GM12891 (cell line): ENCODE measurements at regions not wholly inside any gene's neighbourhood (a gene's known extent, or its start where the extent isn't known, plus 50 kb on each side); places are given as distances from the start of the nearest gene placed in this dataset.

Source experiments
- POLR2A ChIP-seq: IDR thresholded peaks from 2 replicates; pipeline ENCODE4 v1.6.1; 2011; ENCODE audit warnings: low read depth, low read length, control low read depth
- POLR2AphosphoS5 ChIP-seq: IDR thresholded peaks from 2 replicates; pipeline ENCODE4 v1.6.1; 2011; ENCODE audit warnings: low read depth, low read length, control low read depth
- POU2F2 ChIP-seq: IDR thresholded peaks from 2 replicates; pipeline ENCODE4 v1.6.1; 2011; ENCODE audit warnings: low read depth, mild to moderate bottlenecking, control low read depth, low read length, moderate library complexity
- SPI1 ChIP-seq: IDR thresholded peaks from 2 replicates; pipeline ENCODE4 v1.6.1; 2011; ENCODE audit warnings: low read depth, low read length, control low read depth
- TAF1 ChIP-seq: IDR thresholded peaks from 2 replicates; pipeline ENCODE4 v1.6.1; 2011; ENCODE audit warnings: low read depth, low read length, control low read depth

- no peak for TF ChIP-seq POLR2AphosphoS5
- no peak for TF ChIP-seq POLR2A
- TF ChIP-seq TAF1 = no peak
- no peak for TF ChIP-seq SPI1
- TF ChIP-seq POU2F2 = no peak
Measured at GRCh38 chr13:73428706-73429105, 369.9 kb downstream of the KLF5 start.
